OCI-LY7 (cell line): ENCODE measurements at regions not wholly inside any gene's neighbourhood (a gene's known extent, or its start where the extent isn't known, plus 50 kb on each side); places are given as distances from the start of the nearest gene placed in this dataset.

ENCODE experiments used
- BruUV-seq: library from RNA; stranded (reverse); fragments of 400-500 nt; replicated peaks from 2 replicates; lab custom pipeline; 2021; lab: Mats Ljungman, UMichigan
- CTCF ChIA-PET: fragments of 300-600 bp; sonication (Branson Sonifier 250); formaldehyde crosslinking; loops from one replicate; lab custom pipeline; 2022; ENCODE audit warnings: antibody characterized with exemption; ENCODE audit not compliant: unreplicated experiment; lab: Charles Lee
- POLR2A ChIA-PET: fragments of 300-600 bp; sonication (Branson Sonifier 250); formaldehyde crosslinking; loops from one replicate; lab custom pipeline; 2022; ENCODE audit warnings: antibody characterized with exemption; lab: Charles Lee
- DNase-seq: peaks from one replicate; pipeline ENCODE4 v3.0.0-alpha.2; 2015; ENCODE audit warnings: low spot score
- H2AFZ ChIP-seq: fragments of 200-600 bp; sonication (generic), shearing (Covaris generic); 2 replicates; pipeline ENCODE4 v1.6.1; 2014; ENCODE audit warnings: mild to moderate bottlenecking, antibody characterized with exemption, low read length, moderate library complexity
- H3K27ac ChIP-seq: fragments of 200-600 bp; sonication (generic); 2 replicates; pipeline ENCODE4 v1.5.1; 2014; ENCODE audit warnings: mixed run types, low read depth, mild to moderate bottlenecking, moderate library complexity, low read length, inconsistent platforms; ENCODE audit not compliant: poor library complexity, severe bottlenecking
- H3K36me3 ChIP-seq: fragments of 200-600 bp; sonication (generic); 2 replicates; pipeline ENCODE4 v1.6.1; 2014; ENCODE audit warnings: mild to moderate bottlenecking, antibody characterized with exemption, low read length, moderate library complexity, mixed read lengths; ENCODE audit not compliant: insufficient read depth
- H3K4me1 ChIP-seq: fragments of 200-600 bp; sonication (generic); 2 replicates; pipeline ENCODE4 v1.5.1; 2014; ENCODE audit warnings: mild to moderate bottlenecking, low read length; ENCODE audit not compliant: insufficient read depth, poor library complexity, severe bottlenecking
- H3K4me2 ChIP-seq: fragments of 200-600 bp; sonication (generic); 2 replicates; pipeline ENCODE4 v1.6.1; 2014; ENCODE audit warnings: mild to moderate bottlenecking, low read length
- H3K4me3 ChIP-seq: fragments of 200-600 bp; sonication (generic); 2 replicates; pipeline ENCODE4 v1.5.1; 2014; ENCODE audit warnings: mild to moderate bottlenecking, low read depth, low read length; ENCODE audit not compliant: poor library complexity, severe bottlenecking
- H3K79me2 ChIP-seq: fragments of 200-600 bp; sonication (generic); 2 replicates; pipeline ENCODE4 v1.6.1; 2016; ENCODE audit warnings: low read depth, mild to moderate bottlenecking, low read length, moderate library complexity, mixed read lengths; ENCODE audit not compliant: insufficient read depth
- H3K9me2 ChIP-seq: fragments of 200-600 bp; sonication (generic); 2 replicates; pipeline ENCODE4 v1.6.1; 2016; ENCODE audit warnings: mild to moderate bottlenecking, low read length, mixed read lengths; ENCODE audit not compliant: insufficient read depth
- H3K9me3 ChIP-seq: fragments of 200-600 bp; sonication (generic); 2 replicates; pipeline ENCODE4 v1.6.1; 2014; ENCODE audit warnings: mild to moderate bottlenecking, mixed run types, low read length, mixed read lengths
- H4K20me1 ChIP-seq: fragments of 200-600 bp; sonication (generic); 2 replicates; pipeline ENCODE4 v1.6.1; 2014; ENCODE audit warnings: mild to moderate bottlenecking, antibody characterized with exemption, low read length, moderate library complexity, mixed read lengths; ENCODE audit not compliant: insufficient read depth
- EZH2phosphoT487 ChIP-seq: fragments of 200-600 bp; sonication (generic); IDR thresholded peaks from 2 replicates; pipeline ENCODE4 v1.6.1; 2018; ENCODE audit warnings: low read depth, borderline replicate concordance, mild to moderate bottlenecking, mixed run types, antibody characterized with exemption, low read length, moderate library complexity, mixed read lengths
- intact Hi-C: fragments of 100-400 bp; cut with micrococcal nuclease; formaldehyde crosslinking; loops from one replicate; pipeline ENCODE4 v1.10.0; 2022; ENCODE audit not compliant: unreplicated experiment
- TF ChIP-seq, protein P1 (sequence below): fragments of 200-600 bp; sonication (generic); conservative IDR thresholded peaks from 2 replicates; pipeline ENCODE4 v1.5.1; 2014; ENCODE audit warnings: mild to moderate bottlenecking, antibody characterized with exemption, low read length, moderate library complexity, mixed read lengths

DNA sequence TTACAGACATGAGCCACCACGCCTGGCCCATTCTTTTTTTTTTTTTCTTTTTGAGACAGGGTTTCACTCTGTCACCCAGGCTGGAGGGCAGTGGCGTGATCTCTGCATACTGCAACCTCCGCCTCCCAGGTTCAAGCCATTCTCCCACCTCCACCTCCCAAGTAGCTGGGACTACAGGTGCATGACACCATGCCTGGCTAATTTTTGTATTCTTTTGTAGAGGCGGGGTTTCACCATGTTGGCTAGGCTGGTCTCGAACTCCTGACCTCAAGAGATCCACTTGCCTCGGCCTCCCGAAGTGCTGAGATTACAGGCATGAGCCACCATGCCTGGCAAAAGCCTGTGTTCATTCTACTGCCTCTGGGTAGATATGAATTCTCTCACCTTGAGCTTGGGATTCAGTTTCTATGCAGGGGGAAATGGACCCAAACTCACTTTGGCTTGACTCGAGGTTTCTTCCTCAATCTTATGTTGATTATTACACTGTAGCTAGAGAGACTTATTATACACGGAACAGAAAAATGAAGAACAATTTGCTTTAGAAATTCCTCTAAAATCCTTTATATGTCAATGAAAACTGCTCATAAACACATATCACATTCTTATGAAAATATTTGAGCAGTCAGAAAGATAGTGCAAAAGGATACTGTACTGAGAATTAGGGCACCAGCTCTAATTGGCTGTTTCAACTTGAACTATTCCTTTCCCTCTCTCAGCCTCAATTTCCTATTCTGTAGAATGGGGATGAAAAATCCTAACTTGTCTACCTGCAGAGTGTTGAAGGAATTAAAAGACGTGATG, 252.3 kb downstream of the MYCN start:
- Histone ChIP-seq H3K9me2 (no peaks in the 10 kb centered on the region), H3K27ac (no peak overlapping the region), H3K4me3 (no peak overlapping the region), H2AFZ (no peak overlapping the region), H3K79me2 (no peaks in the 10 kb centered on the region), H3K4me2 (no peak overlapping the region), H4K20me1 (no peaks in the 10 kb centered on the region), H3K4me1 (no peaks in the 10 kb centered on the region), H3K36me3 (no peaks in the 10 kb centered on the region), H3K9me3 (no peaks in the 10 kb centered on the region)
- intact Hi-C loops, result no loop called here
- TF ChIP-seq, protein P1, sequence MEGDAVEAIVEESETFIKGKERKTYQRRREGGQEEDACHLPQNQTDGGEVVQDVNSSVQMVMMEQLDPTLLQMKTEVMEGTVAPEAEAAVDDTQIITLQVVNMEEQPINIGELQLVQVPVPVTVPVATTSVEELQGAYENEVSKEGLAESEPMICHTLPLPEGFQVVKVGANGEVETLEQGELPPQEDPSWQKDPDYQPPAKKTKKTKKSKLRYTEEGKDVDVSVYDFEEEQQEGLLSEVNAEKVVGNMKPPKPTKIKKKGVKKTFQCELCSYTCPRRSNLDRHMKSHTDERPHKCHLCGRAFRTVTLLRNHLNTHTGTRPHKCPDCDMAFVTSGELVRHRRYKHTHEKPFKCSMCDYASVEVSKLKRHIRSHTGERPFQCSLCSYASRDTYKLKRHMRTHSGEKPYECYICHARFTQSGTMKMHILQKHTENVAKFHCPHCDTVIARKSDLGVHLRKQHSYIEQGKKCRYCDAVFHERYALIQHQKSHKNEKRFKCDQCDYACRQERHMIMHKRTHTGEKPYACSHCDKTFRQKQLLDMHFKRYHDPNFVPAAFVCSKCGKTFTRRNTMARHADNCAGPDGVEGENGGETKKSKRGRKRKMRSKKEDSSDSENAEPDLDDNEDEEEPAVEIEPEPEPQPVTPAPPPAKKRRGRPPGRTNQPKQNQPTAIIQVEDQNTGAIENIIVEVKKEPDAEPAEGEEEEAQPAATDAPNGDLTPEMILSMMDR, result no peak
- TF ChIP-seq EZH2phosphoT487, result no peak
- CTCF ChIA-PET, result no interaction called here
- BruUV-seq, result no TSS peak
- DNase-seq, result no peak
- POLR2A ChIA-PET, result interaction anchor here (0.7 kb wide), 1 partner anchor 762 kb away, joined by 3 read pairs; no protein-coding TSS in a partner anchor

DNA sequence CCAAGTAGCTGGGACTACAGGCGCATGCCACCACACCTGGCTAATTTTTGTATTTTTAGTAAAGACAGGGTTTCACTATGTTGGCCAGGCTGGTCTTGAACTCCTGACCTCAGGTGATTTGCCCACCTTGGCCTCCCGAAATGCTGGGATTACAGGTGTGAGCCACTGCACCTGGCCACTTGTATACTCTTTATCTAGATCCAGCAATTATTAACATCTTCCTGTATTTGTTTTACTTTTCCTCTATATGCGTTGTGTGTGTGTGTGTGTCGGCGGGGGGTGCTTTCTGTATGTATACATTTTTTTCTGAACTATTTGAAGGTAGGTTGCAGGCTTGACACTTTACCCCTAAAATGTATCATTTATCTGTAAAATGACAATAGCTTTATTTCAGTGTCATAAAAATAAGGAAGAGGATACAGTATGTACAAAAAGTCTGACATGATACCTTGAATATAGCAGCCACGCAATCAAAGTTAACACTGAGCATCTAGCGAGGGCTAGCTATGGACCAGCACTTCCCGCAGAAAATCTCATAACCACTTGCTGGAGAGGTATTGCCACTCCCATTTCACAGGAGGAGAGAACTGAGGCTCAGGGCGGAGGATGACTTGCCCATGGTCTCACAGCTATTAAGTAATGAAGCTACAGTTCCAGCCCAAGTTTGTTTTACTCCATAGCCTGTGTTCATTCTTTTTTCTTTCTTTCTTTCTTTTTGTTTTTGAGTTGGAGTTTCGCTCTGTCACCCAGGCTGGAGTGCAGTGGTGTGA, 251.3 kb downstream of the MYCN start:
- POLR2A ChIA-PET, result no interaction called here
- H3K9me2 ChIP-seq, result no peaks in the 10 kb centered on the region
- no peaks in the 10 kb centered on the region for H3K36me3 ChIP-seq
- no peak for DNase-seq
- no peak overlapping the region for H3K4me2 ChIP-seq
- no TSS peak for BruUV-seq
- H3K9me3 ChIP-seq, result no peaks in the 10 kb centered on the region
- no peak overlapping the region for H2AFZ ChIP-seq
- H4K20me1 ChIP-seq, result no peaks in the 10 kb centered on the region
- intact Hi-C loops, result no loop called here
- TF ChIP-seq, protein P1, result no peak
- no peak for TF ChIP-seq EZH2phosphoT487
- no peak overlapping the region for H3K4me3 ChIP-seq
- CTCF ChIA-PET, result no interaction called here
- no peak overlapping the region for H3K27ac ChIP-seq
- no peaks in the 10 kb centered on the region for H3K79me2 ChIP-seq
- H3K4me1 ChIP-seq, result no peaks in the 10 kb centered on the region
